ENCODE measurements at regions not wholly inside any gene's neighbourhood (a gene's known extent, or its start where the extent isn't known, plus 50 kb on each side); places are given as distances from the start of the nearest gene placed in this dataset.

DNA sequence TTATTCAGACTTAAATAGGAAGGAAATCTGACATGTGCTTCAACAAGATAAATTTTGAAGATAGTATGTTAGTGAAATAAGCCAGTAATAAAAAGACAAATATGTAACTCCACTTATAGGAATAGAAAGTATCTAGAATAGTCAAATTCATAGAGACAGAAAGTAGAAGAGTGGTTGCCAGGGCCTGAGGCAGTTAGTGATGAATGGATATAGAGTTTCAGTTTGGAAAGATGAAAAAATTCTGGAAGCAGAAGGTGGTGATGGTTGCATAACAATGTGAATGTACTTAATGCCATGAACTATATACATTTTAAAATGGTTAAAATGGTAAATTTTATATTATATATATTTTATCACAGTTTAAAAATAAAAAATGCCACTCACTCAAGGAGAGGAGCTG lies 54.3 kb downstream of the HAND2 start:
- Histone ChIP-seq H3K27me3 (replicated peaks in 1 of 4; ENCODE audit: control extremely low read depth in 1 of 4, control insufficient read depth in 3 of 4, insufficient read depth in 4 of 4, low read length in 3 of 4) (peaks cover 0 to 3% (median 0%) of the 10 kb centered on the region in 4 experiments), H3K4me2 (replicated peaks; ENCODE audit: low read depth, low read length, poor library complexity, severe bottlenecking) (no peak overlapping the region), H3K9me3 (ENCODE audit: control extremely low read depth in 1 of 3, control insufficient read depth in 2 of 3, insufficient read depth in 1 of 3, low read length in 2 of 3) (no peaks in the 10 kb centered on the region), H3K79me2 (ENCODE audit: control insufficient read depth, insufficient read depth, low read length) (no peaks in the 10 kb centered on the region), H2AFZ (ENCODE audit: insufficient read depth, low read depth, low read length, poor library complexity, severe bottlenecking) (no peak overlapping the region), H4K20me1 (ENCODE audit: control insufficient read depth, insufficient read depth, low read length, poor library complexity, severe bottlenecking) (no peaks in the 10 kb centered on the region), H3K9ac (ENCODE audit: low read length) (no peak overlapping the region), H3K36me3 (replicated peaks in 1 of 2; ENCODE audit: control extremely low read depth in 1 of 2, control insufficient read depth in 1 of 2, extremely low read depth in 1 of 2, insufficient read depth in 2 of 2, low read length in 1 of 2) (no peaks in the 10 kb centered on the region), H3K4me3 (ENCODE audit: control extremely low read depth in 1 of 5, extremely low read depth in 1 of 5, insufficient read depth in 1 of 5, low read depth in 2 of 5, low read length in 4 of 5) (no peak overlapping the region), H3K27ac (ENCODE audit: low read length in 2 of 2) (no peak overlapping the region), H3K4me1 (ENCODE audit: control insufficient read depth in 2 of 2, insufficient read depth in 2 of 2, low read length in 2 of 2) (no peaks in the 10 kb centered on the region)
- intact Hi-C loops (cut with micrococcal nuclease) = no loop called here
- ATAC-seq (ENCODE audit: low read depth) (no peak), DNase-seq (no peak)
- TF ChIP-seq CTCF (IDR thresholded peaks at IDR 0.05) (no peak), EZH2 (IDR thresholded peaks at IDR 0.05; ENCODE audit: borderline replicate concordance, insufficient read depth, low read depth, low read length, poor library complexity, severe bottlenecking) (no peak)
- Mint-ChIP-seq H3K4me1 (no peaks in the 10 kb centered on the region), H3K27me3 (peaks cover 10% of the 10 kb centered on the region), H3K9me3 (ENCODE audit: insufficient read depth) (no peaks in the 10 kb centered on the region), H3K4me3 (no peak overlapping the region), H3K27ac (no peak overlapping the region)
- ChIA-PET CTCF (no interaction called here), POLR2A (no interaction called here)

GRCh38 chr4:173469622-173470021 lies 60.4 kb downstream of the HAND2 start:
- CTCF ChIA-PET = no interaction called here
- no peak for DNase-seq
- WGBS (ENCODE audit: insufficient coverage) = 94% methylated on average over 3 of the region's 7 CpGs
- Histone ChIP-seq H3K79me2 (ENCODE audit: control insufficient read depth, insufficient read depth, low read length) (no peaks in the 10 kb centered on the region), H2AFZ (ENCODE audit: insufficient read depth, low read depth, low read length, poor library complexity, severe bottlenecking) (no peak overlapping the region), H3K4me3 (ENCODE audit: control extremely low read depth in 1 of 5, extremely low read depth in 1 of 5, insufficient read depth in 1 of 5, low read depth in 2 of 5, low read length in 4 of 5) (no peak overlapping the region), H3K27ac (ENCODE audit: low read length in 2 of 2) (no peak overlapping the region), H3K36me3 (replicated peaks in 1 of 2; ENCODE audit: control extremely low read depth in 1 of 2, control insufficient read depth in 1 of 2, extremely low read depth in 1 of 2, insufficient read depth in 2 of 2, low read length in 1 of 2) (no peaks in the 10 kb centered on the region), H3K27me3 (replicated peaks in 1 of 4; ENCODE audit: control extremely low read depth in 1 of 4, control insufficient read depth in 3 of 4, insufficient read depth in 4 of 4, low read length in 3 of 4) (no peaks in the 10 kb centered on the region), H4K20me1 (ENCODE audit: control insufficient read depth, insufficient read depth, low read length, poor library complexity, severe bottlenecking) (no peaks in the 10 kb centered on the region), H3K4me2 (replicated peaks; ENCODE audit: low read depth, low read length, poor library complexity, severe bottlenecking) (no peak overlapping the region), H3K9me3 (ENCODE audit: control extremely low read depth in 1 of 3, control insufficient read depth in 2 of 3, insufficient read depth in 1 of 3, low read length in 2 of 3) (no peaks in the 10 kb centered on the region), H3K9ac (ENCODE audit: low read length) (no peak overlapping the region), H3K4me1 (ENCODE audit: control insufficient read depth in 2 of 2, insufficient read depth in 2 of 2, low read length in 2 of 2) (no peaks in the 10 kb centered on the region)
- no peak for TF ChIP-seq EZH2 (IDR thresholded peaks at IDR 0.05; ENCODE audit: borderline replicate concordance, insufficient read depth, low read depth, low read length, poor library complexity, severe bottlenecking)
- TF ChIP-seq CTCF (IDR thresholded peaks at IDR 0.05) = no peak
- no peak overlapping the region for H3K4me3 Mint-ChIP-seq
- no peaks in the 10 kb centered on the region for H3K4me1 Mint-ChIP-seq
- no peak for ATAC-seq (ENCODE audit: low read depth)
- POLR2A ChIA-PET = no interaction called here
- H3K27ac Mint-ChIP-seq = no peak overlapping the region
- H3K9me3 Mint-ChIP-seq (ENCODE audit: insufficient read depth) = no peaks in the 10 kb centered on the region
- intact Hi-C loops (cut with micrococcal nuclease) = no loop called here
- peaks cover 16% of the 10 kb centered on the region for H3K27me3 Mint-ChIP-seq
